Colonic mucosa (tissue), 4 donors: ENCODE measurements at regions not wholly inside any gene's neighbourhood (a gene's known extent, or its start where the extent isn't known, plus 50 kb on each side); places are given as distances from the start of the nearest gene placed in this dataset.
"Not testable (repeated sequence)": the region's sequence is repeated elsewhere in the genome, so short reads cannot be mapped to it uniquely, and the experiment has no call there.

Experiments used
- DNase-seq: peaks from one replicate; pipeline ENCODE4 v3.0.0-alpha.2; 2020
- H3K27ac ChIP-seq: fragments of 200-600 bp; one replicate; pipeline ENCODE4 v1.8.0; 2021
- H3K27me3 ChIP-seq: fragments of 200-600 bp; one replicate; pipeline ENCODE4 v1.8.0; 2021
- H3K36me3 ChIP-seq: fragments of 200-600 bp; one replicate; pipeline ENCODE4 v1.8.0; 2021
- H3K4me1 ChIP-seq: fragments of 200-600 bp; one replicate; pipeline ENCODE4 v1.8.0; 2021; ENCODE audit warnings: mild to moderate bottlenecking
- H3K4me3 ChIP-seq: fragments of 200-600 bp; one replicate; pipeline ENCODE4 v1.8.0; 2021
- H3K9ac ChIP-seq, 2 donors: one replicate each; pipeline ENCODE4 v1.7.0; 2013; ENCODE audit warnings: control low read depth in 2 of 2, low read depth in 2 of 2, low read length in 2 of 2
- H3K9me3 ChIP-seq: fragments of 200-600 bp; one replicate; pipeline ENCODE4 v1.8.0; 2021
- CTCF ChIP-seq: fragments of 200-600 bp; IDR thresholded peaks from one replicate; pipeline ENCODE4 v1.8.0; 2022; ENCODE audit warnings: antibody characterized with exemption, mild to moderate bottlenecking
- intact Hi-C: fragments of 100-400 bp; cut with DNase I; formaldehyde crosslinking; loops from one replicate; pipeline ENCODE4 v1.14.1; 2022
- donor health status: healthy.
- donor health status: DM: no; HTN: no; CAD: no.
- donor health status: DM: no; HTN: no; CAD: no.

GRCh38 chr16:85227084-85227945 lies 115.0 kb upstream of the CIBAR2 start:
- intact Hi-C loops: no loop called here
- Histone ChIP-seq H3K27me3 (no peaks in the 10 kb centered on the region), H3K27ac (no peak overlapping the region), H3K9me3 (no peaks in the 10 kb centered on the region), H3K4me1 (no peaks in the 10 kb centered on the region), H3K36me3 (no peaks in the 10 kb centered on the region), H3K4me3 (no peak overlapping the region), H3K9ac (no peak overlapping the region)
- no peak for DNase-seq
- TF ChIP-seq CTCF: no peak

- Histone ChIP-seq H3K27ac (no peak overlapping the region), H3K4me3 (no peak overlapping the region), H3K9me3 (no peaks in the 10 kb centered on the region), H3K27me3 (no peaks in the 10 kb centered on the region), H3K9ac (no peak overlapping the region), H3K4me1 (no peaks in the 10 kb centered on the region), H3K36me3 (no peaks in the 10 kb centered on the region)
- DNase-seq: no peak
- no peak for TF ChIP-seq CTCF
- intact Hi-C loops: no loop called here
Observed at GRCh38 chr16:85227946-85228862, 115.9 kb upstream of the CIBAR2 start.

GRCh38 chr16:85228970-85229430 lies 116.7 kb upstream of the CIBAR2 start:
- H3K4me1 ChIP-seq: no peaks in the 10 kb centered on the region
- no peaks in the 10 kb centered on the region for H3K27me3 ChIP-seq
- H3K36me3 ChIP-seq: no peaks in the 10 kb centered on the region
- intact Hi-C loops: no loop called here
- H3K9me3 ChIP-seq: no peaks in the 10 kb centered on the region
- H3K27ac ChIP-seq: no peak overlapping the region
- DNase-seq: no peak
- no peak overlapping the region for H3K9ac ChIP-seq
- no peak overlapping the region for H3K4me3 ChIP-seq
- no peak for TF ChIP-seq CTCF

- Histone ChIP-seq H3K36me3 (no peaks in the 10 kb centered on the region), H3K4me3 (no peak overlapping the region), H3K27ac (no peak overlapping the region), H3K9me3 (no peaks in the 10 kb centered on the region), H3K9ac (no peak overlapping the region), H3K4me1 (no peaks in the 10 kb centered on the region), H3K27me3 (no peaks in the 10 kb centered on the region)
- intact Hi-C loops: no loop called here
- no peak for TF ChIP-seq CTCF
- no peak for DNase-seq
Observed at GRCh38 chr16:85229869-85230462, 117.7 kb upstream of the CIBAR2 start.

GRCh38 chr16:85230764-85231383 lies 118.6 kb upstream of the CIBAR2 start:
- H3K4me3 ChIP-seq, intact Hi-C loops, H3K27me3 ChIP-seq, H3K4me1 ChIP-seq, H3K9ac ChIP-seq, H3K9me3 ChIP-seq, DNase-seq, H3K27ac ChIP-seq, H3K36me3 ChIP-seq: not testable (repeated sequence)
